Endothelial cell of umbilical vein (primary cell): ENCODE measurements at regions not wholly inside any gene's neighbourhood (a gene's known extent, or its start where the extent isn't known, plus 50 kb on each side); places are given as distances from the start of the nearest gene placed in this dataset.

Source experiments
- BruUV-seq: library from RNA; stranded (reverse); fragments of 400-500 nt; replicated peaks from 2 replicates; lab custom pipeline; 2021; lab: Mats Ljungman, UMichigan
- CTCF ChIA-PET: fragments of 300-600, 350-600 bp; sonication (Branson Sonifier 250); formaldehyde crosslinking; loops from one replicate; lab custom pipeline; 2021; ENCODE audit warnings: antibody characterized with exemption, inconsistent platforms; lab: Charles Lee
- POLR2A ChIA-PET: fragments of 300-600, 350-600 bp; sonication (Branson Sonifier 250); formaldehyde crosslinking; loops from one replicate; lab custom pipeline; 2021; ENCODE audit warnings: antibody characterized with exemption, inconsistent platforms; lab: Charles Lee
- DNase-seq: peaks from one replicate; pipeline ENCODE4 v3.0.0-alpha.2; 2011; ENCODE audit warnings: low read depth, low spot score
- FAIRE-seq: peaks from 2 replicates; lab custom pipeline; 2011; peaks lifted over from hg19 to GRCh38; lab: Jason Lieb, UNC
- H2AFZ ChIP-seq: 2 replicates; pipeline ENCODE4 v1.6.0; 2012; ENCODE audit warnings: low read depth, low read length, control low read depth, inconsistent platforms
- H3K27ac ChIP-seq: 2 replicates; pipeline ENCODE4 v1.5.1; 2011; ENCODE audit warnings: low read depth, mild to moderate bottlenecking, control low read depth, low read length, moderate library complexity; ENCODE audit not compliant: insufficient read depth
- H3K27me3 ChIP-seq, 2 experiments: 2 replicates each; pipeline versions ENCODE4 v1.6.0 to v1.6.1; 2011; ENCODE audit warnings: low read length in 2 of 2, mixed read lengths in 1 of 2; ENCODE audit not compliant: control insufficient read depth in 2 of 2, insufficient read depth in 2 of 2
- H3K36me3 ChIP-seq, 2 experiments: 2 replicates in 1 of 2; 3 replicates in 1 of 2; pipeline ENCODE4 v1.5.1; 2011; ENCODE audit warnings: low read length in 2 of 2, mild to moderate bottlenecking in 1 of 2, moderate library complexity in 1 of 2; ENCODE audit not compliant: control insufficient read depth in 2 of 2, insufficient read depth in 2 of 2; ENCODE audit errors: extremely low read depth in 1 of 2
- H3K4me1 ChIP-seq: 3 replicates; pipeline ENCODE4 v1.5.1; 2011; ENCODE audit warnings: mild to moderate bottlenecking, low read length; ENCODE audit not compliant: control insufficient read depth, insufficient read depth; ENCODE audit errors: extremely low read depth
- H3K4me2 ChIP-seq: 2 replicates; pipeline ENCODE4 v1.6.1; 2011; ENCODE audit warnings: low read length, control low read depth, mixed read lengths; ENCODE audit not compliant: insufficient read depth
- H3K4me3 ChIP-seq, 3 experiments: fragments of 200-600 bp in 1 of 3; sonication (generic), shearing (Covaris generic) in 1 of 3; replicated peaks in 1 of 3; 2 replicates each; pipeline ENCODE4 v1.5.1; 2011 to 2016; ENCODE audit warnings: control low read depth in 3 of 3, low read length in 3 of 3, mild to moderate bottlenecking in 2 of 3, inconsistent platforms in 1 of 3, low read depth in 1 of 3, moderate library complexity in 1 of 3; ENCODE audit not compliant: insufficient read depth in 1 of 3
- H3K79me2 ChIP-seq: 2 replicates; pipeline ENCODE4 v1.6.0; 2012; ENCODE audit warnings: low read length, inconsistent platforms; ENCODE audit not compliant: control insufficient read depth, insufficient read depth
- H3K9ac ChIP-seq: replicated peaks from 2 replicates; pipeline ENCODE3; 2011; ENCODE audit warnings: low read length, control low read depth; ENCODE audit not compliant: insufficient read depth; ENCODE audit errors: extremely low read depth
- H3K9me1 ChIP-seq: replicated peaks from 3 replicates; pipeline ENCODE4 v1.6.0; 2011; ENCODE audit warnings: mild to moderate bottlenecking, low read length; ENCODE audit not compliant: control insufficient read depth, insufficient read depth; ENCODE audit errors: extremely low read depth
- H3K9me3 ChIP-seq: replicated peaks from 2 replicates; pipeline ENCODE4 v1.5.1; 2012; ENCODE audit warnings: low read length, inconsistent platforms; ENCODE audit not compliant: control insufficient read depth, insufficient read depth
- H4K20me1 ChIP-seq: replicated peaks from 2 replicates; pipeline ENCODE3; 2011; ENCODE audit warnings: mild to moderate bottlenecking, low read length; ENCODE audit not compliant: control insufficient read depth, insufficient read depth; ENCODE audit errors: extremely low read depth
- CTCF ChIP-seq, 2 donors: IDR thresholded peaks; 1 replicate in 1 of 2; 2 replicates in 1 of 2; pipeline ENCODE4 v1.5.1; 2011; ENCODE audit warnings: low read length in 2 of 2, mild to moderate bottlenecking in 2 of 2, moderate library complexity in 2 of 2, control low read depth in 1 of 2, inconsistent platforms in 1 of 2, low read depth in 1 of 2; ENCODE audit not compliant: insufficient read depth in 1 of 2; ENCODE audit errors: extremely low read depth in 1 of 2
- EZH2 ChIP-seq: IDR thresholded peaks from 2 replicates; pipeline ENCODE4 v1.6.1; 2012; ENCODE audit warnings: borderline replicate concordance, low read depth, mild to moderate bottlenecking, moderate library complexity, low read length, inconsistent platforms; ENCODE audit not compliant: severe bottlenecking
- FOS ChIP-seq: IDR thresholded peaks from 2 replicates; pipeline ENCODE4 v1.6.1; 2011; ENCODE audit warnings: mild to moderate bottlenecking, low read length, moderate library complexity, borderline replicate concordance; ENCODE audit not compliant: insufficient read depth
- GATA2 ChIP-seq: IDR thresholded peaks from 2 replicates; pipeline ENCODE4 v1.7.0; 2011; ENCODE audit warnings: low read depth, mild to moderate bottlenecking, moderate library complexity, mixed read lengths, low read length; ENCODE audit not compliant: insufficient read length, insufficient read depth
- JUN ChIP-seq: IDR thresholded peaks from 2 replicates; pipeline ENCODE4 v1.6.1; 2011; ENCODE audit warnings: borderline replicate concordance, low read depth; ENCODE audit not compliant: insufficient read length, insufficient read depth
- MAX ChIP-seq: IDR thresholded peaks from 2 replicates; pipeline ENCODE4 v1.6.1; 2011; ENCODE audit not compliant: insufficient read depth, insufficient read length
- MYC ChIP-seq: IDR thresholded peaks from one replicate; pipeline ENCODE4 v1.6.1; 2011; ENCODE audit warnings: mild to moderate bottlenecking, low read depth, low read length
- POLR2A ChIP-seq: IDR thresholded peaks from 2 replicates; pipeline ENCODE4 v1.6.1; 2012; ENCODE audit warnings: low read depth, mild to moderate bottlenecking, control low read depth, low read length
- POLR2AphosphoS5 ChIP-seq: IDR thresholded peaks from 2 replicates; pipeline ENCODE4 v1.6.1; 2012; ENCODE audit warnings: low read depth, mild to moderate bottlenecking, control low read depth, low read length, moderate library complexity; ENCODE audit not compliant: insufficient read depth
- dilution Hi-C: fragments of 300-500 bp; cut with MboI; formaldehyde crosslinking; loops from one replicate; pipeline ENCODE4 v1.15.0; 2019; ENCODE audit warnings: low sequenced_read_pairs; ENCODE audit not compliant: extremely low pct_ligation_motif_present
- intact Hi-C: fragments of 100-400 bp; cut with micrococcal nuclease; formaldehyde crosslinking; loops from one replicate; pipeline ENCODE4 v1.10.0; 2022

GRCh38 chr2:5937851-5938565 is 245.8 kb downstream of the SOX11 start:
- H3K9me1 ChIP-seq, result no peaks in the 10 kb centered on the region
- CTCF ChIA-PET, result no interaction called here
- BruUV-seq, result no TSS peak
- no peaks in the 10 kb centered on the region for H3K36me3 ChIP-seq
- H3K4me1 ChIP-seq, result no peaks in the 10 kb centered on the region
- H3K27me3 ChIP-seq, result no peaks in the 10 kb centered on the region
- TF ChIP-seq FOS (no peak), JUN (no peak), POLR2AphosphoS5 (no peak), EZH2 (no peak), MYC (no peak), CTCF (IDR thresholded peaks at IDR 0.05; ENCODE audit: extremely low read depth in 1 of 2, insufficient read depth in 1 of 2, low read depth in 1 of 2, low read length in 2 of 2) (no peak), POLR2A (no peak), GATA2 (no peak), MAX (no peak)
- no peak for FAIRE-seq
- H2AFZ ChIP-seq, result no peak overlapping the region
- dilution Hi-C loops, result no loop called here
- no peak overlapping the region for H3K4me3 ChIP-seq
- no peaks in the 10 kb centered on the region for H4K20me1 ChIP-seq
- DNase-seq, result no peak
- intact Hi-C loops, result no loop called here
- peaks cover 4% of the 10 kb centered on the region for H3K9me3 ChIP-seq
- POLR2A ChIA-PET, result no interaction called here
- H3K27ac ChIP-seq, result no peak overlapping the region
- H3K79me2 ChIP-seq, result no peaks in the 10 kb centered on the region
- H3K9ac ChIP-seq, result no peak overlapping the region
- H3K4me2 ChIP-seq, result no peak overlapping the region
